PC-9 (cell line): ENCODE measurements at regions not wholly inside any gene's neighbourhood (a gene's known extent, or its start where the extent isn't known, plus 50 kb on each side); places are given as distances from the start of the nearest gene placed in this dataset.
A peak's percentile ranks its signal among the peaks of the same experiment; 100 is the strongest.

Source experiments
- CTCF ChIP-seq: fragments of 200-600 bp; sonication (generic); conservative IDR thresholded peaks from 2 replicates; pipeline ENCODE4 v1.6.1; 2017; ENCODE audit warnings: mixed run types, antibody characterized with exemption, mild to moderate bottlenecking, moderate library complexity
- EZH2 ChIP-seq: fragments of 200-600 bp; sonication (generic); IDR thresholded peaks from 2 replicates; pipeline ENCODE4 v1.8.0; 2017; ENCODE audit warnings: antibody characterized with exemption, low read depth

GRCh38 chrX:110412971-110413726 is 54.5 kb downstream of the RTL9 start:
- TF ChIP-seq CTCF, result peak; percentile 94
- no peak for TF ChIP-seq EZH2
